SK-MEL-5 (cell line): ENCODE measurements at regions not wholly inside any gene's neighbourhood (a gene's known extent, or its start where the extent isn't known, plus 50 kb on each side); places are given as distances from the start of the nearest gene placed in this dataset.
"Not testable (repeated sequence)": the region's sequence is repeated elsewhere in the genome, so short reads cannot be mapped to it uniquely, and the experiment has no call there.

Experiments
- DNase-seq: peaks from one replicate; pipeline ENCODE4 v3.0.0-alpha.2; 2016; ENCODE audit warnings: low read depth, low spot score
- in situ Hi-C: cut with HindIII; loops from 2 replicates; pipeline ENCODE4 v1.10.0; 2016; ENCODE audit warnings: low sequenced_read_pairs, high pct_unique_total_duplicates, low pct_unique_long_range_greater_than_20kb

DNA sequence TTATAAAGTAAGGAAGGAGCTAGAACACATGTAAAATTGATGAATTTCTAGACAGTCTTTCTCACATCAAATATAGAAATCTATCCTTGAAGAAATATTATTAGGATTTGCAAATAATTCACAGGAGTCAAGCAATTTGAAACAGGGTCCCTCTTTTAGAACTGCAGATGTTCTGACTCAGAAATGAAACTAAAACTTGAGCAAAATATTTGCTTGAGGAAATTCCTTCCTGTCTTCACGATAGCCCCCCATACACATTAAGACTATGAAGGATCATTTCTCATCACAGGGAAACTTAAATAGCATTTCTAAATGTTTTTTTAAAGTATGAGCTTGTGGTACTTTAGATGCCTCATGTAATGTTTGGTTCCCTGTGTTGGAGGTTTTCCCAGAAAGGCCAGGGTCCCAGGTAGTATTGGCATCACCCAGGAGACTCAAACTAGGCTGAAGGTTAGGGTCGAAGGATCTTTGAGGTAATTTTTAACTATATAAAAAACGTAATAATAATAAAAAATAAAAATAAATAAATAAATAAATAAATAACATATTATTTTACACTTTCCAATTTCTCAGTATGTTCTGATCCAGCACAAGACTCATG, 144.0 kb upstream of the TBX18 start:
- in situ Hi-C loops, result no loop called here
- DNase-seq, result no peak

DNA sequence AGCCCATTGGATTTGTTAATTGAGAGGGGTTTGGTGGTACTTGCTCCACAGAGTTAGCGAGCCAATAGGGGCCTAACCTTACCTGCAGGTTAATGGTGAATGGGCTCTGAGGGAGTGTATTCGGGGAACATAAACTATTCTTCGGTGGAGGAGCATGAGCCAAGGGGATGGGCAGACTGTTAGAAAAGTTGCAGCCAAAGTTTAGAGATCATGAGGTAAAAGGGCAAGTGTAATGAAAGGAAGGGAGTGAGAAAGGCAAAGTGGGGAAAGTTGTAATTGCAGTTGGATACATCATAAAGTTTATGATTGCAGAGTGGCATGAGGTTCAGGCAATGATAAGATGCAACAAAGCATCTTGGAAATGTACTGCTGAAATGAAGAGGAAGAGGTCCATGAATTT, 142.1 kb upstream of the TBX18 start:
- DNase-seq, result no peak
- in situ Hi-C loops, result no loop called here

DNA sequence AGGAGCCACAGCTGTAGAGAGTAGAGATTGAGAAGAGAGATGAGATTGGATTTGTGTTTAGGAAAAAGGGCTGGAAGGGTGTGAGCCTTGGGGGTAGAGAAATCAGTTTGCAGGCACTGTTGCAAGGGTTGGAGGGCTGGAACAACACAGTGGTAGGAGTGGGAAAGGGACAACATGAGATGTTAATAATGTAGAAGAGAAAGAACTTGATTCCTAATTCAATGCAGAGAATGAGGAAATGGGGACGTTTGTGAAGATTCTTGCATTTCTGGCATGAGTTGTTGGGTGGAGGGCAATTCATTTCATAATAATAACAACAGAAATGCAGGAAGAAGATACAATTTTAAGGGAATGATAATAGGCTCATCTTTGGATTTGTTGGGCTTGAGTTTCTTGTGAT, 141.4 kb upstream of the TBX18 start:
- DNase-seq, result no peak
- in situ Hi-C loops, result no loop called here

DNA sequence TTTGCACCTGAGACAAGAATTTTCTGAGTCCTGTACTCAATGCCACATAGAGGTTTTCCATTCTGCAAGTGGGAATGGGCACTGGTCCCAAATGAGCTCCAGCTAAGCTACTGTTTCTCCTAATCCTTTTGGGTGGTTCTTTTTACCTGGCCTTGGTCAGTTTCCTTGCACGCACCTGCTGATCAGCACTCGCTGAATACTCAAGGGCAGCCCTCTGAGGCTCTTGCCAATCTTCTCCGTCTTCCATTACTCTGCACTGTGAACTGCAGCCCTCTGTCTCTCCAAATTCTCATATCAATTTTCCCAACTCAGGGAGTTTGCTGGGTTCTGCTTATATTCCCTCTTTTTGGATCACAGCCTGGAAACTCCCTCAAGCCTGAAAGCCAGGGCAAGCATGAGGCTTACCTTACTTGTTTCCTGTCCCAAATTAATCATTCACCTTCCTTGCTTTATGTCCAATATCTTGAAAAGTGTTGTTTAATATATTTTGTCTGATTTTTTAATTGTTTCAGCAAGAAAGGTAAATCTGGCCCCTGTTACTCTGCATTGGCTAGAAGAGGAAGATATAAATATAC, 138.0 kb upstream of the TBX18 start:
- DNase-seq, result no peak
- in situ Hi-C loops, result no loop called here

DNA sequence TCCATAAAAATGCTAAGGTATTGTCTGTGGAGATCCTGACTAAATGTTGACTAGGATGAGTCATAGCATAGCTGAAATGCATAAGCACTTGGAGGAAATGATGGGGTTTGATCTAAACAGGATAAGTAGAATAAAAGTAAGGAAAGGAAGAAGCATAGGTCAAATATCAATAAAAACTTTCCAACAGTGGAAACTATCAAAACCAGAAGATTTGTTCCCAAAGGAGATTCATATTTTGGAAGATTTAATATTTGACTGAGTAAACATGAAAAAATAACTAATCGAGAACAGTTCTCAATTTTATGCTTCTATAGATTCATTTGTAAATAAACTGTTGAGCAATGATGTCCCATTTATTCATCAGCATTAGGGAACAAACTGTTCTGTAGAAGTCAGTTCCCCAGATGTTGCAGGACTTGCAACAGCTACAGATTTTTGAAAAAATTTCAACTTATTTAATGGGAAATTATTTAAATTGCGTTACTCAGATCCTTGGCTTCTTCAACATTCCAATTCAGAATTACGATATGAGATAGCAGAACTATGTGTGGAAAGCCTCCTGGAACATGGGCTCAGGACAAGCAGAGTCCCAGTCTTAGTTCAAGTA, 133.7 kb upstream of the TBX18 start:
- no peak for DNase-seq
- in situ Hi-C loops, result no loop called here

DNA sequence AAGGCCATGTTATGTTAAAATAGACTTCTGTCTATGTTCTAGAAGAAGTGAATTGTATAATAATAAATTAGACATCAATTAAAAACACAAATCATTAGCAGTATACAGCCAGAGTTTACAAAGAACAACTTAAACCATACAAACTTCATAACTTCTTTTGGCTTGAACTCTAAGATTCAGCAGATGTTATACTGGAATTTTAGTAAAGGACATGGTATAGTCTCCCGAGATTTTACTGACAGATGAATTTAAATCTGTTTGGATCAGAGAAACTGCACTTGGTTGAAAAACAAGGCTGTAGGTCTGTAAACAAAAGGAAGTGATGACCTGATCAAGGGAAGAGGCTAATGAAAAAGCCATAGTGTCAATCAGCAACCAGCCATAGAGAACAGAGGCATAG, 132.6 kb upstream of the TBX18 start:
- in situ Hi-C loops, result no loop called here
- no peak for DNase-seq

DNA sequence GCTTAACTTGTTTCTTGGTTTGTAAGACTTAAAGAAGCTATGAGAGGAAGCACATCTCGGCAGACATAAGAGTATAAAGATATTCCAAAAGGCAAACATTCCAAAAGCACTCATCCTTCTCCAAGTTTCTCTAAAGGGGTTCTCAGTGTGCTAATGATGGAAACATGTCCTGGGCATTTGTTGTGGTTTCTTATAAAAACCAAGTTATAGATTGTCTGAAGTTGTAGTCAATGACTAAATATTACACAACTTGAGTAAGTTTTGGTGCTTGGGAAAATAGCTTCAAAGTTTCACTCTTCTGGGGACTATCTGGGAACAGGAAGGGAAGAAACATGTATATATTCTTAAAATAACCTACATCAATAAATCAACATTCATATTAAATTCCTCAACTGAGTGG, 128.3 kb upstream of the TBX18 start:
- in situ Hi-C loops, result no loop called here
- DNase-seq, result no peak

DNA sequence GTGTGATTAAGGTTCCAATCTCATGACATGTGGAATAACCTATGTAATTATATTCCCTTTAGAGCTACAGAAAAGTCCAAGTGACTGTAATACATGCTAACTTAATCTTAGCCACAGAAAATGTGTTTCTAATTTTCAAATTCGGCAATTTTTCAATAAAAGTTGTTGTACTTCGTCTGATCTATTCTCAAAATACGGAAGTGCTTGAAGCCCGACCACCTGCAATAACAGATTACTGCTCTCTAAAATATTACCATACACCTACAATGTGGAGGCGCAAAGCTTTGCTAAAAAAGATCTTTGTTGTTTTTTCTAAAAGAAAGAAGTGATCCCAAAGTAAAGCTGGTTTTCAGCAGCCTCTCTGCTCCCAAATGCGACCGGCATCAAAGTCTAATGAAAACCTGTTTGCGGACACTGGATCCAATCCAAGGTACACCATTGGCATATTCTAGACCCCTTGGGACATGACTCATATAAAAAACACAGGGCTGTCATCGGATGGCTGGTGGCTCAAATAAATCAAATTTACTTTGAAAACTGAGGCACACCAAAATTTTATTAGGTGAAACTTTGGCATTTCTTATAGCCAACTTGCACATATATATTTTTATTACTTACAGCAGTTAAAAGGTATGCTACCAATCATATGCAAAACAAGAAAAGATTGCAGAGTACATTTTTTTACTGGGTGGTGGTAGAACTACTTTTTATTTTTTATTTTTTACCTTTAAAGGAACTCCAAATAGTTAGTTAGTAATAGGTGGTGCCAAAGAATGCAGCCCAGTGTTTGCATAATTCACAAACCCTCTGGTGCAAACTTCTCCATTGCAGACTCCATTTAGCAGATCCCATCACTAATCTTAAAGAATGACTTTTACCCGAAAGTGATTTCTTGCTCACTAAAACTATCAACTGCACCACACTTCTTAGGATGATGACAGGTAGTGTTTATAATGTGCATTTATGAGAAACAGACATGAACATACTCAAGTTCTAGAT, 118.7 kb upstream of the TBX18 start:
- DNase-seq, result no peak
- in situ Hi-C loops, result no loop called here

DNA sequence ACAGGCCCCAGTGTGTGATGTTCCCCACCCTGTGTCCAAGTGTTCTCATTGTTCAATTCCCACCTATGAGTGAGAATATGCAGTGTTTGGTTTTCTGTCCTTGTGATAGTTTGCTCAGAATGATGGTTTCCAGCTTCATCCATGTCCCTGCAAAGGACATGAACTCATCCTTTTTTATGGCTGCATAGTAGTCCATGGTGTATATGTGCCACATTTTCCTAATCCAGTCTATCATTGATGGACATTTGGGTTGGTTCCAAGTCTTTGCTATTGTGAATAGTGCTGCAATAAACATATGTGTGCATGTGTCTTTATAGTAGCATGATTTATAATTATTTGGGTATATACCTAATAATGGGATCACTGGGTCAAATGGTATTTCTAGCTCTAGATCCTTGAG, 115.0 kb upstream of the TBX18 start:
- in situ Hi-C loops, DNase-seq: not testable (repeated sequence)

DNA sequence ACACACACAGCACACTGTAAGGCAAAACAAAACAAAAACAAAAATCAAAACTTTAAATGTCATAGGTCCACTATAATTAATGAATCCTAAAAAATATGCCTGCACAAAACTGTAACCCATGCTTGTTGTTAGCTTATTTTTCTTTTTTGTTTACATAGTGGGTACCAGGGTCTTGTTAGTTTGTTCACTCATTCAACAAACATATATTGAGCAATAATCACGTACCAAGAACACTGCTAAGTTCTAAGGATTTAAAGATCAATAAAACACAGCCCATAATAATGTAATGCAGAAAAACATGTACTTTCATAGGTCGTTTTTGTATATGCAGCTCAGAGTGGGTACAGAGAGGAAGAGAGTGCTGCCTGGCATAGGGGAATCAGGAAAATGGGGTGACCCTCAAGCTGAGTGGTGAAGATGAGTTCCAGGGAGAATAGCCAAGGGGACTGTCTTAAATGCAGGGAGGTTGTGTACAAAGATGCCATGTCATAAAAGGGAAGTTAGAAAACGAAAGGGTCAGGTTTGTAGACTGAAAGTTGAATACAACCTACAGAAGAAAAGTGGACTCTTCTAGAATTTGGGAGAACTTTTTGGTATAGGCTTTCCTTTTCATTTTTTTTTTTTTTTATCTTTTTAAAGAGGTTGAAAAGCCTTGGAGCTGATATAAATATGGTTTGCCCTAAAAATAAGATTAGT, 113.3 kb upstream of the TBX18 start:
- in situ Hi-C loops, result no loop called here
- no peak for DNase-seq

DNA sequence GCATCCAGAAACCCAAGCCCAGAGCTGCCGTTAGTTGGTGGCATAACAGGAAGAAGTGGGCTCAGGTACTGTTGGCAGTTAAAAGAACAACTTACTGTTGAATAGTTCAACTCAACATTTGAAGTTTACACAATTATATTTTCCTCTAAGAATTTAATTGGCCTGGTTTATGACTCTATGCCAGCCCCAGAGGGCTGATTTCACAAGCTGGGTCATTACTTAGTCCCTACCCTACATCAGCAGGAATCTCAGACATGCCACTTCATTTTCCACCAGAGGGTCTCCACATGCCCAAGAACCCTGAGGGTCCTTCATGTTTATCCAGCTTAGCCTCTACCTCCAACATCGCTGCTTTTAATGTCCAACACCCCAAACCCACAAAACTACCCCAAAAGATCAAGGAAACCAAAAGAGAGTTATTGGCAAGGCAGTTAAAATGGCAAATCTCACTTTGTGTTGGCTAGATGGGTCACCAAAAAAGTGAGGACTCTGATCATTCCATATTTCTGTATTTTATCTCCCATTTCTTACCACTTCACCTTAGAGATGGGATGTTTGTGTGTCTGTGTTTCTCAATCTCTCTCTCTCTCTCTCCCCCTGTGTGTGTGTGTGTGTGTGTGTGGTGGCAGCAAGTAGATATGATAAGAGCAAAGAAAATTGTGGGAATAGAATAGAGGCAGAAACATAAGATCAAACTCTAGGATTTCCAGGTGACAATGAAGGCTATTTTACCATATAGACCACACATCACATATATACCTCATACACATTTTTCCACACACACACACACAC, 112.5 kb upstream of the TBX18 start:
- in situ Hi-C loops, result no loop called here
- DNase-seq, result no peak

DNA sequence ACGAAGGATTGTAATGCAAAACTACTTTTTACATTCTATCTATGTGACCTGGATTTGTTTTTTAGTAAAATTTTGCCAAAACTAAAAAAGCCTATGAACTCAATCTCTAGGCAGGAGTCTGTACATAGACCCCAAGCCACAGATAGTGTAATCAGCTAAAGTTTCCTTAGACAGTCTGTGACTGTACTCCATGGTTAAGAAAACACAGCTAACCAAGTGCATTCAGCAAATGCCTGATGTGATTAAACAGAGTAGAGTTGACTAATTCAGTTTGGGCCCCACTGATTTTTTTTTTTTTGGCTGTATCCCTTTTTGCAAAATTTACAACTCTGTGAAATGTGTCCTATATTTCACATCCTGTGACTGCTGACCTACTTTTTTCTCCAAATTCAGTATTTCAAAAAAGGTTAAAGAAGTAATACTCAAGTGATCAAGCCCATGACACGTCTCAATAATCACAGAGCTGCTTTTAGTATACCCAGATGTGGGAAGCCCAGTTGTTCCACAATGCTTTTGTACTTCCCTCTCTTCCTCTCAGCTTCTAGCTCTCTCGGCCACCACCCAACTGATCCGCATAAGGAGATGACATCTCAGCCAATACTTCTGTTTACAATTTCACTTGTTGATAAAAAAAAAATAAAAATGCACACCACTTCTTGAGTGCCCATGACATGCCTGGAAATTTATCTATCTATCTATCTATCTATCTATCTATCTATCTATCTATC, 108.8 kb upstream of the TBX18 start:
- no peak for DNase-seq
- in situ Hi-C loops, result no loop called here

DNA sequence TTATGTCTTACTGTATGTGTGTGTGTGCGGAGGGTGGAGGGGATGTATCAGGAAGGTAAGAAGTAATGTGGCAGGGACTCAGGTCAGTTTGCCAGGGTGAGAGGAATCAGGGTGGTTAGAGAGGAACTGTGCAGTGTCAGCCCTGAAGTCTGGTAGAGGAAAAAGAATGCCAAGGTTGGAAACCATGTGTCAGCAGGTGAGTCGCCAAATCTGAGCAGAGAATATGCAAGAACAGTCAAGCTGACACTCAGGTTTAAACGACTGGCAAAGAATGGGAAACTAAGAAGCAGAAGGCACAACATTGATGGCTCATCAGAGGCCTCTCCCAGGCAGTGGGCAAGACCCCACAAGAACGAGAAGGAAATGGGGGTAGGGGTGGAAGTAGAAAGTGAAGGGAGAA, 107.5 kb upstream of the TBX18 start:
- DNase-seq, result no peak
- in situ Hi-C loops, result no loop called here

DNA sequence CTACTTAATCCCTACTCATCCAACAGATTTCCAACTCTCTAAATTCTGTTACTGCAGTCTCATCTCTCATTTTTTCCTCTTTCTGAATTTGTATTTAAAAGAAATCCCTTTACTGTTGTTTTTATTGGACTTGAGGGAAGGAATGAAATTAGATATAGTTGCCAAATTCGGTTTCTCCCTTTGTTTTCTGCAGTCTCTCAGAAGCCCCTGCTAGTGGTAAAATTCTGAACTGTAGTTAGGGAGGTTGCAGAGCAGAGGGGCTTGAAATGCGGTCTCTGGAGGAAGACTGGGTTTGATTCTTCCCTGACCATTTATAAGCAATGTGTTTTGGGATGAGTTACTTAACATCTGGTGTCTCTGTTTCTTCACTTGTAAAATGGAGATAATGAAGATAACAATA, 106.3 kb upstream of the TBX18 start:
- no peak for DNase-seq

DNA sequence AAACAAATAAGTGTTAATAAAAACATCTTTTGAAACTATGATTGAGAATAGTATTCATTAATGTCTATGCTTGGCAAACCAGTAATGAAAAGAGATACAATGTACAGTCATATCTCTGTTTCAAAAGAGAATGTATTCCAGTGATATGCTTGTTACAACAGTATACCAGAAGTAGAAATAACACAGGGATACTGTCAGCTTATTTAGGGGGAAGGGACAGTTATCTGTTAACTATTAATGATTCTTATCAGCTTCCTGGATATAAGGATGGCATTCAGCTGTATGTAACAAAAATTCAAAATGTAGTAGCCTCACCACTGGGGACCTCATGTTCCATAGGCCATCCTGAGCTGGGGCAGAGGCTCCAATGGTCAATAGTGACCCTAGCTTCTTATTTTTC, 103.8 kb upstream of the TBX18 start:
- in situ Hi-C loops, result no loop called here

More for the DNA sequence above, 106.3 kb upstream of the TBX18 start:
- in situ Hi-C loops, result no loop called here

DNA sequence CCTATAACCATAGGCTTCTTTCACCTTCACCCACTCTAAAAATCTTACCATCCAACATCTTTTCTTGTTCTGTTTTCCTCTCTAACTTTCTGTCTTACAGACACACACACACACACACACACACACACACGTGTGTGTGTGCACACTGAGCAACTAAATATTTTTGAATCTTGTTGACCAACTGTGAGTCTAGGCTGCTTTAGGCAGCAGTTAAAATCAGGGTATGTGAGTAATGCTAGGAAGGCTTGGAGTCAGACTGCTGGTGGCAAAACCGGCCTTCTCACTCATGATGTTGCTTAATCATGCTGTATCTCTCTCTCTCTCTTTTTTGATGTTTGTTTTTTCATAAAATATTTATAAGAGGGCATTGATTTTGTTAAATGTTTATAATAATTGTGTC, 103.1 kb upstream of the TBX18 start:
- DNase-seq, result no peak
- in situ Hi-C loops, result no loop called here

More for the DNA sequence above, 103.8 kb upstream of the TBX18 start:
- DNase-seq, result no peak

DNA sequence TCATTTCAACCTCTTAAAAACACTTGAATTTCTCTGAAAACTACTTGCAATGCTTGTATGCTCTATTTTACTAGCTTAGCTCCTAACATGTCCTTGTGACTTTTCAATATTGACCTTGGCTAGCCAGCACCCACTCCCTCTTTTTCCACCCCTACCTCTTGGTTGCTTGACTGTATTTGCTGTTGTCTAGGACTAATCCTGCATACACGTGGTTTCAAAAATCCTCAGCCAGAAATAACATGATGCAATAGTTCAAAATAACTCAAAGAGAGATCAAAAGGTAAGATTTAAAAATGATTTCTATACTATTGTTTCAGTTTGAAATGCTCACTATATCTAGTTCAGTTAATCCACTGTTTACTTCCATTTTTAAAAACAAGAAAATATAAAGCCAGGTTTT, 102.3 kb upstream of the TBX18 start:
- DNase-seq, result no peak
- in situ Hi-C loops, result no loop called here
